HG03354 (cell line): ENCODE measurements at regions not wholly inside any gene's neighbourhood (a gene's known extent, or its start where the extent isn't known, plus 50 kb on each side); places are given as distances from the start of the nearest gene placed in this dataset.

Source experiments
- ATAC-seq: cut with Tn5 transposase; IDR thresholded peaks from one replicate; pipeline ENCODE4 v1.9.1; 2021; ENCODE audit warnings: mild to moderate bottlenecking; ENCODE audit not compliant: unreplicated experiment, poor library complexity, severe bottlenecking

DNA sequence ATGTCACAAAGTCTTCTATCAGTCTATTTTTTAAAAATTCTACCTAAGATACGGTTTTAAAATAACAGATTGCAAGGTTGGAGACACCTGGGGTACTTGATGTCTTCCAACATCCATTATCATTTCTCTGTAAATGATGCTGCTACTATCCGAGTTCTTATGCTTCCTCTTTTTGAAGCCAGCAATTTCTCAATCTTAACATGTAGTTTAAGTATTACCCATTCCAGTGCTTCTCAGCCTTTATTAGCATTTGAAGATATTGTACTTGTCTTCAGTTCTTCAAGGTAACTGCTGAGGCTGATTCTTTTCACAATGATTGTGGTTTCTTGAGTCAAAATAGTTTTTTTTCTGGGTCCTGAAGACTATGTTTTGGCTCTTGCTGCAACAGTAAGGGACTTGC is 96.4 kb upstream of the SELENOP start:
- peak; percentile 4 for ATAC-seq

DNA sequence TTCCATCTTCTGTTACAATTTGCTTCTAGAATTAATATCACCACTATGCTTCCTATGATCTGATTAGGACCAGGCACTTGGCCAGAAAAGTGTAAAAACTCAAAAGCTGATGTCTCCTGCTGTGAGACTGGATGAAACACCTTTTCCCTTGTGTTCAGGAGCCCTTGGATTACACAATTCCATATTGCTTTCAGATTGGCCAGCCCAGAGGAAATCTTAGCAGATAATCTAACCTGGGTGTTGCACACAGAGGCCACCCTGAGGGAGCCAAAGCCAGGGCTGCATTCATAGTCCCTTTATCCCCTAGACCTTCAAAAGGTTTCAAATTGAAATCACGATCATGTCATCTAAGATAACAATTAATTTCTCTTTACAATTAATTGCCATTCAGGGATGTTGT is 94.1 kb upstream of the SELENOP start:
- ATAC-seq = no peak

DNA sequence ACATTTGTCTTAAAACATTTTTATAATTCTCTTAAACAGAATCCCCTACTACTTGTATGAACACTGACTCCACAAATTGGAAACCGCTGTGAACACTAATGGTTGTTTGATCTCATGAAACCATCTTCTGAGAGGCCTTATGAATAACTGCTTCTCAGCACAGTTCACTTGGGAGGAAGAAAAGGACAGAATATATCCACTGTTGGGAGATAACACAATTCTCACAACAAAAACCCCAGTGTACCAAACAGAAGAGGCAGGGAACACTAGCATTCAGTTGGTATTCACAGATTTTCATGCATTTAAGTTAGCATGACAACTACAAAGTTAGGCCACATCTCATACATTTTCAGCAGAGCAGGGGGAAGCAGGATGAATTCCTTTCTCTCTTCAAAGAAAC is 89.0 kb upstream of the SELENOP start:
- no peak for ATAC-seq

DNA sequence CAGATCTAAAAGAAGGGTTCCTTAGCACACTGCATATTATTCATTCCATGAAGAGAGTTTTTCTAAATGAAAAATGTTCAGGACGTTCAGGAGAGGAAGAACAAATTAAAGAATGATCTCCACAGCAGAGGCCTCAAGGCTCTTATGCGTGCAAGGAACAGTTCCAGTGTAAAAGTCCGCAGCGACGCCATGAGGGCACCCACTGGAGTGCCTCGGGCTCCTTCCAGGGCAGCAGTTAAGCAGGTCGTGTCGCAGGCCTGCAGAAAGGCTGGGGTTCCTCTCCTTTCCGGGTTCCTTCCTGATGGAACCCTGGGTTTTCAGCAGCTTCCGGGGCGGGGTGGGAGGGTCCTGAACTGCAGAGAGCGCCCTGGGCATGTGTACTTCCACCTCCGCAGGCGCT is 87.1 kb upstream of the SELENOP start:
- no peak for ATAC-seq

DNA sequence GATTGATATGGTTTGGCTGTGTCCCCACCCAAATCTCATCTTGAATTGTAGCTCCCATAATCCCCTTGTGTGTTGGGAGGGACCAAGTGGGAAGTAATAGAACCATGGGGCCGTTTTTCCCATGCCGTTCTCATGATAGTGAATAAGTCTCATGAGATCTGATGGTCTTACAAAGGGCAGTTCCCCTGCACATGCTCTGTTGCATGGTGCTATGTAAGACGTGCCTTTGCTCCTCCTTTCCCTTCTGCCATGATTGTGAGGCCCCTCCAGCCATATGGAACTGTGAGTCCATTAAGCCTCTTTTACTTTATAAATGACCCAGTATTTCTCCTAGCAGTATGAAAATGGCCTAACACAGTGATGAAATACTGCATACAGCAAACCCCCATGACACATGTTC is 84.8 kb upstream of the SELENOP start:
- no peak for ATAC-seq

DNA sequence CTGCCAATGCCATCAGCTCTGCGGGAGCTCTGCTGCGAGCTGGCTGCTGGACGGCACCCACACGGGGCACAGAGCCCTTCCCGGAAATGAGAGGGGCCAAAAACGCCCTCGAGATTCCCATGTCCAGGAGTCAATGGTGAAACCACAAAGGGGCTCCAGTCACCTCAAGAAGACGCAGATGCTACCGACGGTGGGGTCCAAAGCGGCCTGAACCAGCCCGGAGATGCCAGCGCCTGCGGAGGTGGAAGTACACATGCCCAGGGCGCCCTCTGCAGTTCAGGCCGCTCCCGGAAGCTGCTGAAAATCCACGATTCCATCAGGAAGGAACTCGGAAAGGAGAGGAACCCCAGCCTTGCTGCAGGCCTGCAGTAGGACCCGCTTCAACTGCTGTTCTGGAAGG is 82.4 kb upstream of the SELENOP start:
- no peak for ATAC-seq

DNA sequence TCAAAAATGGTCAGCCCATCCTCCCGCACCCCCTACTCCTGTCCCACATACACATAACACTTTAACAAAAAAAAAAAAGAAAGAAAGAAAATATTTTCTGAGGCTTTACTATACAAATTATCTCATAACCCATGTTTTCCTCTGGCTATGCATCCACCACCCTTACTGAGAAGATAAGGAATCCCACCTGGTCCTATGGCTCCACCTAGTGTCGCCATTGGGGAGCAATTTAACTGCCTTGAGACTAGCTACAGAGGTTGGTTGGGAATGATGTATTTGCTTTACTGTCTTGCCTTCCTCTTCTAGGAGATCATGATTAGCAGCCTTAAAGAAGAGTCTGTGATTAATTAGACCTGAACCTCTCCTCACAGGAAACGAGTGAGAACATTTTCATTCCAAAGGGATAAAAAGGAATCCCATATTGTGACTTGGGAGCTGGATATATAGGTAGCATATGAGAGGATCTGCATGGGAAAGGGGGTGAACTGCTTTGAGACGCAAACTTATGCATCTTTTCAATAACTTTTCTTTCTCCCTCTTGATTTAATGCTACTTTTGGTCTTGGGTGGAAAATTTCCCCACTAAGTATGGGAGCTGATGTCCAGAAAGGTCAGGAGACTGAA is 77.7 kb upstream of the SELENOP start:
- ATAC-seq = peak; percentile 93

DNA sequence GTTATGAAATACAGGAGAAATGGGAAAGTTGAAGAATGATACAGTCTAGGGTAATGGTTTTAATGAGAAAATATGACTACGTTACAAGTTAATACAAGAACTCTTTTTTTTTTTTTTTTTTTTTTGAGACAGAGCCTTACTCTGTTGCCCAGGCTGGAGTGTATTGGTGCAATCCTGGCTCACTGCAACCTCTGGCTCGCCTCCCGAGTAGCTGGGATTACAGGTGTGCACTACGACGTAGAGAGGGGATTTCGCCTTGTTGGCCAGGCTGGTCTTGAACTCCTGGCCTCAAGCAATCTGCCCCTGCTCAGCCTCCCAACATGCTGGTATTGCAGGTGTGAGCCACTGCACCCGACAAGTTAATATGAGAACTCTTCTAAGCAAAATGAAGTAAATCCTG is 77.1 kb upstream of the SELENOP start:
- ATAC-seq = no peak

DNA sequence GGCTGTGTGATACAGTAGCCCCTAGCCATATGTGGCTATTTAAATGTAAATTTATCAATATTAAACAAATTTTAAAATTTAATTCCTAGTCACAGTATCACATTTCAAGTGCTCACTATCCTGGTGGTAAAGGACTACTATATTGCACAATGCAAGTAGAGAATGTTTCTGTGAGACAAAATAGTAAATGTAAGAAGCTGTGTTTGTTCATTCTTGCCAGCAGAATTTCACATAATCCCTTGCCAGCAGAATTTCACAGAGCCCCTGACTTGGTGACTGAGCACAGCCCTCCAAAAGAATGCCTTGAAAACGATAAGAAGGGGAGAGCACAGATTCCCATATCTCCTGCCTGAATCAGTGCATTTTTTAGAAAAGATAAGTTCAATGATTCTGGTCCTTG is 75.9 kb upstream of the SELENOP start:
- no peak for ATAC-seq

DNA sequence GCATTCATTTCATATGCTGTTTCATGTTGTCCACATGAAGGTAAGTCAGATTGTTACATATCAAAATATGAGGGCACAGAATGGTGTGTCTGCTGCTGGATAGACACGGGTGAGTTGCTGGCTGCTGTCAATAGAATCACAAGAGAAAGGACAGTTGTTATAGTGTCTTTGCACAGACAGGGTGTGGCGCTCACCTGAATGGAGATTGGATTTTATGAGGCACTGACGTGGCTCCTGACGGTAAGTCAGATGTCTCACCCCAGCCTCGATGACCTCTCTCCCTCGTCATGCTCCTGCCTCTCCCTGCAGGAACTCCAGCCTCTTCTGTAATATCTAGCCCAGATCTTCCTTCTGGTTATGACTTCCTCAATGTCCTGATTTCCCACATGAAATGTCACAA is 75.4 kb upstream of the SELENOP start:
- no peak for ATAC-seq

DNA sequence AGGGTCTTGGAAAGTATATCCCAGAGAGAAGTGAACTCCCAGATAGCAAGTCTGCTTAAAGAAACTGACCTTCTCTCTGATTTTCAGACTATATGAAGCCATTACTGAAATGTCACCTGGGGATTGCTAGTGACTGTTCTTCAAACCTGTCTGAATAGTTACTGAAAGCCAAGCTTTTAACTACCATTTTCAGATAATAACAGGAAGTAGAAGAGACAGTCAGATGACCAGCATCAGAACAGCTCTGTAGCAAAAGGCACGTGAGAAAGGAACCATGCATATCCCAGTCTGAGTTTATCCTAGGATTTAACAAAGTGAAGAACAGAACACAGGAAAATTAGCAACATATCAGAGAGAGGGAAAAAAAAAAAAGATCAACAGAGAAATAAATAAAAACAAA is 74.9 kb upstream of the SELENOP start:
- ATAC-seq = no peak

DNA sequence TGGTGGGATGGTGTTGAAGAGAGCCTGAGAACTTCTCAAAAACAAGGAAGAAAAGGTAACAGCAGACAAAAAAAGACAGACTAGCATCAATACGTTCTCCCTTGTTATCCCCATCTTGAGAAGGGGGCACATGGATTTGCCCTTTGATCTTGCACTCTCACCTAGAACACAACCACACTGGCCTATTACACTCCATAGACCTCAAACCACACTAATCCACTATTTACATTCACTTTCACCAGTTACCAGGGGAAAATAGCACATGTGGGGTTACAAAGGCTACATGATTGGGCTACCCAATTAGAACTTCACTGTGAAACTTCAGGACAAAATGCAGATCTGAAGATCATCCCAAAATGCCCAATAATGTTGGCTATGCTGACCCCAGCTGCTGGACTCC is 72.6 kb upstream of the SELENOP start:
- ATAC-seq = no peak

DNA sequence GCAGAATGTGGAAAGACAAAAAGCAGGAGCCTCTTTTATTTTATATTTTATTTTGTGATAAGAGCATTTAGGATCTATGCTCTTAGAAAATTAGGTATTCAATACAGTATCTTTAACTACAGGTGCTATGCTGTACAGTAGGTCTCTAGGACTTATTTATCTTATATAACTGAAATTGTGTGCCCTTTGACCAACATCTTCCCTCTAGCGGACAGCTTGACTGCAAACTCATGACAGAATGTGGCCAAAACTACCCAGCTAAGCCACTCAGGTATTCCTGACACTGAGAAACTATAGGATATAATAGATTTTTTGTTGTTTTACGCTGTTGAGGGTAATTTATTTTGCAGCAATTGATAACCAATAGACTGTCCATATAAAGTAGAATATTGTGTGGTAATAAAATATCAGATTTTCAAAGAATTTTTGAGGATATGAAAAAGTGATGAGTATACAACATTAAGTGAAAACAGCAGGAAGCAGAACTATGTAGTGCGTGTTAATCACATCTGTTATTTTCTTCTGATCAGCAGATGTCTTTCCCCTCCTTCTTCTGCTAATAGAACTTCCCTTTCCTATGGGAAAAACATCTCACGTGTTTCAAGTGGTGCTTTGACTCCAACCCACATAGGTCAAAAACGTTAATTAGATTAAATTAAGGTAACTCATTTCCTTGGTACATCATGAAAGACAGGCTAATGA is 69.9 kb upstream of the SELENOP start:
- ATAC-seq = no peak

DNA sequence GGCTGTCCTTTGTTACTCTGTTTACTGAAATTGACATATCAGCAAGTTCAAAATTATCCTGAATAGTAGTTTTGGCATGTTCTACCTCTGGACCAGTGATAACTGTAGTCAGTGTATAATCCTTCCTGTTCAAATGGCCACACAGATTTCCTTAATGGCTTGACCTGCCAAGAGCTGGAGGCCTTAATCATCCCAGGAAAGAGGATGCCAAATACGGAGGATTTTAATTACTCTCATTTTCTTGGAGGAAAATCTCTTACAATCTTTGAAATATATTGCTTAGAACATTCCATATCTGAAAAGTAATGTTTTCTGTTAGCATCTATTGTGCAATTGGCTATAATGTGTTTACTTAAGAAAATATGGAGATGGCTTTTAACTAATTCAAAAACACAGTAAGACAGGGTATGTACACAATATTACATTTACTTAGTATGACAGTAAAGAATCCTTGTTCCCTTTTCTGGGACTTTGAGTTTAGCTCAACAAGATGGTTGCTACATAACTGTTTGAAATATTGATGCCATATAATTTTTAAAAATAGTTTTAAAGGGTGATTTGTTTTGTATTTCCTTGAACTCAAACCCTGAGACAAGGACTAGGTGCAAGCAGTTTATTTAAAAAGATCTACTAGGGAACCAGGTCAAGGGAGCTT is 68.9 kb upstream of the SELENOP start:
- no peak for ATAC-seq

DNA sequence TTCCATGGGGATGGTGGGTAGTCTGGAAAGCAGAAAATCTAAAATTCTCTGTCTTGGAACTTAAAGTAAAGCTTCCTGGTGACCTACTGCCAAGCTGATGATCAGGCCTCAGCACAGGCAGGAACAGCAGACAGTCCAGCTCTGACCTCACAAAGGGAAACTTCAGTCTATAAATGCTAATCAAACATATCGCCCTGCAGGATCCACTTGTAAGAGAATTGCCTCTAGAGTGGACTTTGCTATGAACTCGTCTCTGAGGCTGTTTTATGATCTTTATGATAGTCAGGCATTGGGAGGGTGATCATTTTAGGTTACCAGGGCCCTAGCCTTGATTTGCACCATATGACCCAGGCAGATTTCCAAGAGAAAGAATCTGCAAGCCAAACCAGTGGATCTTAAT is 67.6 kb upstream of the SELENOP start:
- ATAC-seq = no peak

DNA sequence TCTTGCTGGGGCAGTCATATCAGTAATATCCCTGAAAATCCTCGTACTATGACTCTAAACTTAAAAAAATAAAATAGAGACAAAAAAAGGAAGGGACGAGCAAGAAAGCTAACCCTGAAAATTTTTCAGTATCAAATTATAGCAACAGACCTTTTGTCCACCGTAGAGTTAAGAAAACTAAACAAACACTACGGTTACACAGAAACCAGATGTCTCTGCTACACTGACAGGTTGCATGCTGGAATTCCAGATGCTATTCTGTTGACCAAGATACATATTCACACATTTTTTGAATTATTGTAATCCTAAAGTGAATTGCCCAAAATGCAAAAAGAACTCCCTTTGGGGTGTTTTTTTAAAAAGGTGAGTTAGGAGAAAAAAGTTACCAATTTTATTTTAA is 66.9 kb upstream of the SELENOP start:
- no peak for ATAC-seq

DNA sequence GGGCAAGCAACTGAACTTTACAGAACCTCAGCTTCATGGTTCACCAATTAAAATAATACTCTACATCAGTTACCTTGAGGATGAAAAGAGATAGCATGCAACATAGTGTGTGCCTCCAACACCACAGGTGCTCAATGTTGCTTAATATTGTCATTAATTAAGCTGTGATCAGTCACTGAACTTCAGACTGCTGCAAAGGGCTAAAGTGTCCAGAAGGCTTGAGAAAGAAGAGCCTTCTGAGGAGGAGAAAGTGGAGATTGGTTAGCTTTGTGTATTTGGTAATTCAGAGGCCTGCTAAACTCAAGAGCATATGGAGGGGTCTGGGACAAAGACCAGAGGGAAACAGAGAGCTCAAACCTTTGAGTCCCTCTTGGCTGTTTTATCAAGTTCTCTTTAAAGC is 66.3 kb upstream of the SELENOP start:
- no peak for ATAC-seq

DNA sequence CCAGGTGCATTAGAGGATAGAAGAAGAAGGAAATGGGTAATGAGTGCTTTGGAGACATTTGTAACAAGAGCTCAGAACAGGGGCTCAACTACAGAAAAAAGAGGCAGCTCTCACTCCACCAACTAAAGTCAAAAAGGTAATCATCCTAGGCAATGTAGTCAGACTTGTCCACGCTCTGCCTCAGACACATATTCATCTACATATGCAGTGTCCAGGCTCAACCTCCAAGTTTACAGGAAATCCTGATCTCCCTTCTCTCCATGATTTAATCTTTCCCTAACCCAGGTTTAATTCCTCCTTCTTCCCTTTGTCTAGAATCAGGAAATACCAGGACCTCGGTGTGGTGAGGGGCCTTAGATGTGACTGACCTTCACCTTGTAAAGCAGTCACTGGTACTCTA is 65.7 kb upstream of the SELENOP start:
- no peak for ATAC-seq

DNA sequence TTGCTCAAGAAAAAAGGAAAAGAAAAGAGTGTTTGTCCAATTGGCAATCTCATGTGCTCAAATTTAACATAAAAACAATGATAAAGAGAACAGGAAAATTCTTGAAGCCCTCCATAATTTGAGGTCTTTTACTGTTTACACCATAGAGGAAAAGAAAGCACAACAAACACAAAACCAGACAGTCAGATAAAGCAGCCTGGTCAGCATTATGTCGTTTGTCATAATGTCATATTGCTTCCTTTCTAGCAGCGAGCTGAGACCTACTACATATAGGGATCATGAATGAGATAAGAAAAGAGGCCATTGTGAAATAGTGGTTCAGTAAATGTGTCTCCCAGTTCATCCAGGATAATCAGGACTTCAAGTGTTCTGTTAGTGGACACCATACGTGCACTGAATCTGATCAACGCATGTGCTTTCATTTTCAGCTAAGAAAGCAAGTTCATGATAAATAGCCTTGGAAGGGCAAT is 64.7 kb upstream of the SELENOP start:
- ATAC-seq = no peak

DNA sequence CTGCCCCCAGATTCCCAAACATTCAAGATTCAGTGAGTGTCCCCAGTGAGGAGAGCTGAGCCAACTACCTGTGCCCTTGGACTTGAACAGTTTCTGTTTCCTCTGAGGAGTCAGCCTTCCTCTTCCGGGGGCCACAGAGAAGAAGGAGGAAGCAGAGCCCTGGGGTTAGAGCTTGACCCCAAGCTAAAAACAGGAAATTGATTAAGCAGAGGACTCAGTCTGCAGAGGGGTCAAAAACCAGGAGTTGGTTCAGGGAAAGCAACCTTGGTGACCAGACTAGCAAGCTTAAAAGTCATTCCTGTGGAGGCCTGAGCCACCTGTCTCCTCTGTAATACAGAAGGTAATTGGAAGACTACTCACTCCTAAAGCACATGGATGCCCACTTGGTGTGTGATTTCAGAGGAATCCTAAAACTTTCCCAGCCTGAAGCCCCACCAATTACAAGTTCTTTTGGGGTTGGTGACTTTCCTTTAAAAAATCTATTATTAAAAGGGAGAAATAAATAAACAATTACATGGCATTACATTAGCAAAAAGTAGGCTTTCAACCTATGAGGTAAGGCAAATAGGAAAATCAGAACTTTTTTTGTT is 64.2 kb upstream of the SELENOP start:
- no peak for ATAC-seq

DNA sequence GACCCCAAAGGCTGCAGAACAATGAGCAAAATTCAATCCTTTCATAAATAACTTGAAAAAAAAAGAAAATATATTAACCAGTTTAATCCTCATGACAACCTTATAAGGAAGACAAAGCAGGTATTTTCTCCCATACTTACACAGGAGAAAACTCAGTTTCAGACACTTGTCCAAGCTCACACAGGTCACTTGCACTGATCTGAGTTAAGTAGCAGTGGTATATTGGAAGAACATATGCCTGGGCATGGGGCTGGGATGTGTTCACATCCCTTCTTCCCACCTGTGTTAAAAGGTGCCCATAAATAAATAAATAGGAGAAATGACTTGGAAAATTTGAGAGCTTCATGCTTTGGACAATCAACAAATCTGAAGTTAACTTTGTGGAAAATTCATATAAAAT is 63.5 kb upstream of the SELENOP start:
- ATAC-seq = no peak
